Mesenchymal stem cell (in vitro differentiated cells and primary cell): ENCODE measurements at regions not wholly inside any gene's neighbourhood (a gene's known extent, or its start where the extent isn't known, plus 50 kb on each side); places are given as distances from the start of the nearest gene placed in this dataset.

Source experiments
- DNase-seq: peaks from one replicate; pipeline ENCODE4 v3.0.0-alpha.2; 2013
- H2AFZ ChIP-seq: one replicate; pipeline ENCODE4 v1.6.1; 2013; ENCODE audit warnings: low read depth, mild to moderate bottlenecking, control low read depth, inconsistent platforms, low read length, moderate library complexity
- H2AK5ac ChIP-seq: 2 replicates; pipeline ENCODE4 v1.6.1; 2013; ENCODE audit warnings: low read length, moderate library complexity, mild to moderate bottlenecking, inconsistent platforms; ENCODE audit not compliant: severe bottlenecking
- H2BK120ac ChIP-seq: one replicate; pipeline ENCODE4 v1.6.1; 2013; ENCODE audit warnings: low read depth, mild to moderate bottlenecking, inconsistent platforms, low read length, moderate library complexity
- H2BK12ac ChIP-seq, 2 experiments: one replicate each; pipeline ENCODE4 v1.6.1; 2013; ENCODE audit warnings: inconsistent platforms in 2 of 2, low read length in 2 of 2, mild to moderate bottlenecking in 2 of 2, moderate library complexity in 2 of 2, control low read depth in 1 of 2
- H2BK15ac ChIP-seq: one replicate; pipeline ENCODE4 v1.6.1; 2013; ENCODE audit warnings: mild to moderate bottlenecking, low read depth, inconsistent platforms; ENCODE audit not compliant: poor library complexity, severe bottlenecking
- H2BK5ac ChIP-seq: 2 replicates; pipeline ENCODE4 v1.6.1; 2013; ENCODE audit warnings: low read depth, mild to moderate bottlenecking, low read length, control low read depth, inconsistent platforms; ENCODE audit not compliant: poor library complexity, severe bottlenecking
- H3K14ac ChIP-seq, 2 experiments: one replicate each; pipeline ENCODE4 v1.6.1; 2013; ENCODE audit warnings: inconsistent platforms in 2 of 2, low read length in 2 of 2, control low read depth in 1 of 2, mild to moderate bottlenecking in 1 of 2, moderate library complexity in 1 of 2
- H3K18ac ChIP-seq, 2 experiments: one replicate each; pipeline ENCODE4 v1.6.1; 2013; ENCODE audit warnings: inconsistent platforms in 2 of 2, low read length in 2 of 2, control low read depth in 1 of 2, low read depth in 1 of 2, mild to moderate bottlenecking in 1 of 2
- H3K23ac ChIP-seq, 2 experiments: one replicate each; pipeline ENCODE4 v1.6.1; 2013; ENCODE audit warnings: inconsistent platforms in 2 of 2, low read length in 2 of 2, mild to moderate bottlenecking in 2 of 2, moderate library complexity in 2 of 2, control low read depth in 1 of 2
- H3K27ac ChIP-seq: 2 replicates; pipeline ENCODE4 v1.5.1; 2013; ENCODE audit warnings: mild to moderate bottlenecking, moderate library complexity, low read length, control low read depth, inconsistent platforms; ENCODE audit not compliant: poor library complexity, severe bottlenecking
- H3K27me3 ChIP-seq, 2 experiments: 2 replicates each; pipeline versions ENCODE4 v1.6.1 to v1.7.0; 2013; ENCODE audit warnings: low read length in 2 of 2, mild to moderate bottlenecking in 2 of 2, moderate library complexity in 2 of 2, control low read depth in 1 of 2, inconsistent platforms in 1 of 2; ENCODE audit not compliant: control insufficient read depth in 1 of 2, insufficient read depth in 1 of 2
- H3K36me3 ChIP-seq, 2 experiments: 2 replicates each; pipeline versions ENCODE4 v1.6.1 to v1.7.0; 2013; ENCODE audit warnings: low read length in 2 of 2, control low read depth in 1 of 2, inconsistent platforms in 1 of 2, low read depth in 1 of 2, mild to moderate bottlenecking in 1 of 2; ENCODE audit not compliant: insufficient read depth in 2 of 2, control insufficient read depth in 1 of 2
- H3K4ac ChIP-seq, 2 experiments: one replicate each; pipeline ENCODE4 v1.6.1; 2013; ENCODE audit warnings: inconsistent platforms in 2 of 2, low read length in 2 of 2, mild to moderate bottlenecking in 2 of 2, moderate library complexity in 2 of 2, control low read depth in 1 of 2, low read depth in 1 of 2
- H3K4me1 ChIP-seq: 2 replicates; pipeline ENCODE4 v1.6.1; 2013; ENCODE audit warnings: low read depth, low read length, control low read depth; ENCODE audit not compliant: control insufficient read depth, insufficient read depth
- H3K4me2 ChIP-seq: 2 replicates; pipeline ENCODE4 v1.6.1; 2013; ENCODE audit warnings: low read length, mild to moderate bottlenecking, inconsistent platforms; ENCODE audit not compliant: poor library complexity, severe bottlenecking
- H3K4me3 ChIP-seq, 2 experiments: 2 replicates each; pipeline versions ENCODE4 v1.5.1 to v1.7.0; 2013; ENCODE audit warnings: low read length in 2 of 2, mild to moderate bottlenecking in 2 of 2, control low read depth in 1 of 2, low read depth in 1 of 2; ENCODE audit not compliant: insufficient read depth in 1 of 2
- H3K79me1 ChIP-seq: replicated peaks from 2 replicates; pipeline ENCODE4 v1.6.1; 2013; ENCODE audit warnings: mild to moderate bottlenecking, control low read depth, low read length, inconsistent platforms; ENCODE audit not compliant: poor library complexity, severe bottlenecking
- H3K9ac ChIP-seq: 2 replicates; pipeline ENCODE4 v1.7.0; 2013; ENCODE audit warnings: mild to moderate bottlenecking, low read length, moderate library complexity
- H3K9me3 ChIP-seq: 2 replicates; pipeline ENCODE4 v1.7.0; 2013; ENCODE audit warnings: mild to moderate bottlenecking, low read length; ENCODE audit not compliant: control insufficient read depth
- H4K8ac ChIP-seq: one replicate; pipeline ENCODE4 v1.6.1; 2013; ENCODE audit warnings: inconsistent platforms, mild to moderate bottlenecking, low read length, moderate library complexity
- H4K91ac ChIP-seq: one replicate; pipeline ENCODE4 v1.6.1; 2013; ENCODE audit warnings: mild to moderate bottlenecking, low read length, inconsistent platforms
- WGBS: methylation state at CpG from one replicate; pipeline ENCODE4 v1.1.7; 2013; ENCODE audit warnings: mixed read lengths; 5-methylcytosine and 5-hydroxymethylcytosine counted together

DNA sequence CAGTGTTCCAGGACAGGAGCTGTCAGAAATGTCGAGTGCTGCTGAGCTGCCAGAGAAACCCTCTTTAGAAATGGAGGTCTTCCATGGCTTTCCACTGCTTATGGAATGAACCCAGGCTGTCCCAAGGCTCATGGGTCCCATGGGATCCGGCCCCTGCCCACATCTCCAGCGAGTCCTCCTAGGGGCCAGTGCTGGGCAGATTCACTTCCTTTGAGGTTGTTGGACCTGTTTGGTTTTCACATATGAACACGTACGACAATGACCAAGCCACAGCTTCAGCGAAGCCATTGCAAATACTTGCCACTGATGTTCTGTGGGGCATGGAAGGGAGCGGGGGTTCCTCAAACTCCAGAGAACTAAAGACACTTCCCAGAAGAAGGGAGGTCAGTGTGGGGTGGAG, 483.3 kb downstream of the TBC1D22A start:
- H3K18ac ChIP-seq, result no peak overlapping the region
- no peak overlapping the region for H2BK120ac ChIP-seq
- no peak overlapping the region for H2AK5ac ChIP-seq
- H3K27me3 ChIP-seq, result peaks cover 0 to 38% of the 10 kb centered on the region in 2 experiments
- H3K9me3 ChIP-seq, result peaks cover 17% of the 10 kb centered on the region
- no peak overlapping the region for H2BK12ac ChIP-seq
- no peak overlapping the region for H3K23ac ChIP-seq
- no peak overlapping the region for H2AFZ ChIP-seq
- no peaks in the 10 kb centered on the region for H3K79me1 ChIP-seq
- no peak overlapping the region for H3K14ac ChIP-seq
- 63% methylated on average over 7 of the region's 7 CpGs for whole genome bisulfite sequencing
- H2BK5ac ChIP-seq, result no peak overlapping the region
- H4K8ac ChIP-seq, result no peak overlapping the region
- no peaks in the 10 kb centered on the region for H3K4me1 ChIP-seq
- H3K4ac ChIP-seq, result no peak overlapping the region
- no peaks in the 10 kb centered on the region for H3K36me3 ChIP-seq
- H3K27ac ChIP-seq, result no peak overlapping the region
- H4K91ac ChIP-seq, result no peak overlapping the region
- no peak overlapping the region for H2BK15ac ChIP-seq
- no peak overlapping the region for H3K4me3 ChIP-seq
- DNase-seq, result no peak
- H3K4me2 ChIP-seq, result no peak overlapping the region
- no peak overlapping the region for H3K9ac ChIP-seq

DNA sequence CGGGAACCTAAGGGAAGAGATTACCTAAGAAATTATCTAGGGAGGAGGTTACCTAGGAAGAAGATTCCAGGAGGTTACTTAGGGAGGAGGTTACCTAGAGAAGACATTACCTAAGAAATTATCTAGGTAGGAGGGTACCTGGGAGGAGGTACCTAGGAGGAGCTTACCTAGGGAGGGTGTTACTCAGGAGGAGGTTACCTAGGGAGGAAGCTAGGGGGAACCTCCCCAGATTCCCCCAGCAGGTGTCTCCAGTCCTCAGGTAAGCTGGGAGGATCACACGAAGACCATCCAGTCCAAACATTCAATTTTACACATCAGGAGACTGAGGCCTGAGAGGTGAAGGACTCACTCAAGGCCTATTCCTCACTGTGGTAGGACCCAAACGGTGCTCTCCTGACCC, 482.8 kb downstream of the TBC1D22A start:
- no peak overlapping the region for H2BK120ac ChIP-seq
- 28% methylated on average over 3 of the region's 3 CpGs for WGBS
- no peak overlapping the region for H3K4me3 ChIP-seq
- no peak overlapping the region for H2AK5ac ChIP-seq
- no peak overlapping the region for H3K27ac ChIP-seq
- H3K23ac ChIP-seq, result no peak overlapping the region
- H3K18ac ChIP-seq, result no peak overlapping the region
- no peak overlapping the region for H2BK15ac ChIP-seq
- DNase-seq, result no peak
- no peaks in the 10 kb centered on the region for H3K79me1 ChIP-seq
- H4K8ac ChIP-seq, result no peak overlapping the region
- peaks cover 0 to 35% of the 10 kb centered on the region in 2 experiments for H3K27me3 ChIP-seq
- H2AFZ ChIP-seq, result no peak overlapping the region
- H3K9ac ChIP-seq, result no peak overlapping the region
- no peak overlapping the region for H3K4me2 ChIP-seq
- H3K9me3 ChIP-seq, result peaks cover 17% of the 10 kb centered on the region
- no peak overlapping the region for H3K4ac ChIP-seq
- no peak overlapping the region for H3K14ac ChIP-seq
- H2BK5ac ChIP-seq, result no peak overlapping the region
- H4K91ac ChIP-seq, result no peak overlapping the region
- H2BK12ac ChIP-seq, result no peak overlapping the region
- no peaks in the 10 kb centered on the region for H3K4me1 ChIP-seq
- H3K36me3 ChIP-seq, result no peaks in the 10 kb centered on the region

DNA sequence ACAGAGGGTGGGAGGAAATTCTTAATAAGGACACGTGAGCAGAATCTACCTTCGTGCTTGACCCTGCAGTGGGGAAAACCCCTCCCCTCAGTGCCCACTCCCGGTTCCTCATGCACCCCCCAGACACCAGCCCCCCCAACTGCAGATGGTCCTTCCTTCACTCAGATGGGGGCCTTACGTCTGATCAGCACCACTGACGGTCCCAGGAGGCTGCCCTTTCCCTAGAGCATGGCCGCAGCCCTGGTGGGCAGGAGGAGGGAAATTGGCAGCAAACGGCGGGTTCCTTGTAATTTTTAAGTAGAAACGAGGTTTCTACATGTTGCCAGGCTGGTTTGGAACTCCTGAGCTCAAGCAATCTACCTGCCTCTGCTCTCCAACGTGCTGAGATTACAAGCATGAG, 477.7 kb downstream of the TBC1D22A start:
- Histone ChIP-seq H4K91ac (no peak overlapping the region), H2BK5ac (no peak overlapping the region), H3K18ac (no peak overlapping the region), H3K36me3 (no peaks in the 10 kb centered on the region), H3K4me3 (no peak overlapping the region), H3K4me1 (no peaks in the 10 kb centered on the region), H3K9ac (no peak overlapping the region), H2BK12ac (no peak overlapping the region), H2BK120ac (no peak overlapping the region), H3K14ac (no peak overlapping the region), H2AK5ac (no peak overlapping the region), H3K4me2 (no peak overlapping the region), H3K27ac (no peak overlapping the region), H2AFZ (no peak overlapping the region), H3K23ac (no peak overlapping the region), H3K4ac (no peak overlapping the region), H3K27me3 (peaks cover 0 to 36% of the 10 kb centered on the region in 2 experiments), H4K8ac (no peak overlapping the region), H3K9me3 (peaks cover 21% of the 10 kb centered on the region), H3K79me1 (no peaks in the 10 kb centered on the region), H2BK15ac (no peak overlapping the region)
- no peak for DNase-seq
- 58% methylated on average over 10 of the region's 10 CpGs for whole genome bisulfite sequencing

DNA sequence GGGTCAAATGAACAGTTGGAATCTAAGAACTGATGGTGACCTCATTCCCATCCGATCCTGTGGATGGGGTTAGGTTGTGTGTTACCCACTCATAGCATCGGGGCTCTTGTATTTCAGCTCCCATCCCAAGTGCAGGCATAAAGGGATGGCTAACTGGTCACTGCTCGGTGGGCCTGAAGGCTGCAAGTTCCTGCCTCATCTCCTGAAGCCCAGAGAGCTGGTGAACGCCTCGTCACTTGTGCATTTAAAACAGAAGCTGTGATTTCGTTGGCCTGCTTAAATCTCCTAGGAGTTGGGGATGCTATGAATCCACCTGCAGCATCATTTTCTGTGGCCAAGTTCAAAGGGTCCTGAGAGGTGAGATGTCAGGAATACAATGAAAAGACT, 477.0 kb downstream of the TBC1D22A start:
- Histone ChIP-seq H3K4me3 (no peak overlapping the region), H2AK5ac (no peak overlapping the region), H3K4me1 (no peaks in the 10 kb centered on the region), H3K23ac (no peak overlapping the region), H3K14ac (no peak overlapping the region), H3K4me2 (no peak overlapping the region), H3K4ac (no peak overlapping the region), H2AFZ (no peak overlapping the region), H4K8ac (no peak overlapping the region), H4K91ac (no peak overlapping the region), H3K36me3 (no peaks in the 10 kb centered on the region), H3K9ac (no peak overlapping the region), H3K27me3 (peaks cover 0 to 36% of the 10 kb centered on the region in 2 experiments), H2BK15ac (no peak overlapping the region), H2BK5ac (no peak overlapping the region), H2BK120ac (no peak overlapping the region), H3K79me1 (no peaks in the 10 kb centered on the region), H3K27ac (no peak overlapping the region), H3K9me3 (peaks cover 23% of the 10 kb centered on the region), H3K18ac (no peak overlapping the region), H2BK12ac (no peak overlapping the region)
- WGBS, result 57% methylated on average over 6 of the region's 6 CpGs
- DNase-seq, result no peak
